ENCODE measurements at regions not wholly inside any gene's neighbourhood (a gene's known extent, or its start where the extent isn't known, plus 50 kb on each side); places are given as distances from the start of the nearest gene placed in this dataset.

DNA sequence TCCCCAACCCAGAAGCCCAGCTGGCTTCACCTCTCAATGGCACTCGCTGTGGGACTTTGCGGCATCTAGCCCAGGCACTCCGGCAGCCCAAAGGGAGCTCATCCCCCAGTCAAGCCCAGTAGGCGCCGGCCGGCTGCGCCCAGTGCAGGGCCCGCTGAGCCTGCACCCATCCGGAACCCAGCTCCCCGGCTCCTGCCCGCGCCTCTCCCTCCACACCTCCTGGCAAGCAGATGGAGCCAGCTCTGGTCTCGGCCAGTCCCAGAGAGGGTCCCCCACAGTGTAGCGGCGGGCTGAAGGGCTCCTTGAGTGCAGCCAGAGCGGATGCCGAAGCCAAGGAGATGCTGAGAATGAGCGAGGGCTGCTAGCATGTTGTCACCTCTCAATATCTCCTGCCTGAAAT, 116.8 kb upstream of the UGT8 start:
- TF ChIP-seq, protein P1, sequence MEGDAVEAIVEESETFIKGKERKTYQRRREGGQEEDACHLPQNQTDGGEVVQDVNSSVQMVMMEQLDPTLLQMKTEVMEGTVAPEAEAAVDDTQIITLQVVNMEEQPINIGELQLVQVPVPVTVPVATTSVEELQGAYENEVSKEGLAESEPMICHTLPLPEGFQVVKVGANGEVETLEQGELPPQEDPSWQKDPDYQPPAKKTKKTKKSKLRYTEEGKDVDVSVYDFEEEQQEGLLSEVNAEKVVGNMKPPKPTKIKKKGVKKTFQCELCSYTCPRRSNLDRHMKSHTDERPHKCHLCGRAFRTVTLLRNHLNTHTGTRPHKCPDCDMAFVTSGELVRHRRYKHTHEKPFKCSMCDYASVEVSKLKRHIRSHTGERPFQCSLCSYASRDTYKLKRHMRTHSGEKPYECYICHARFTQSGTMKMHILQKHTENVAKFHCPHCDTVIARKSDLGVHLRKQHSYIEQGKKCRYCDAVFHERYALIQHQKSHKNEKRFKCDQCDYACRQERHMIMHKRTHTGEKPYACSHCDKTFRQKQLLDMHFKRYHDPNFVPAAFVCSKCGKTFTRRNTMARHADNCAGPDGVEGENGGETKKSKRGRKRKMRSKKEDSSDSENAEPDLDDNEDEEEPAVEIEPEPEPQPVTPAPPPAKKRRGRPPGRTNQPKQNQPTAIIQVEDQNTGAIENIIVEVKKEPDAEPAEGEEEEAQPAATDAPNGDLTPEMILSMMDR (IDR thresholded peaks at IDR 0.05), result no peak
- TF ChIP-seq EZH2 (IDR thresholded peaks at IDR 0.05), result no peak
